Gastrocnemius medialis (tissue), 4 donors: ENCODE measurements at regions not wholly inside any gene's neighbourhood (a gene's known extent, or its start where the extent isn't known, plus 50 kb on each side); places are given as distances from the start of the nearest gene placed in this dataset.

ENCODE experiments used
- POLR2A ChIP-seq, 2 donors: fragments of 450-650 bp; IDR thresholded peaks; one replicate each; pipeline ENCODE4 v1.6.1; 2017; ENCODE audit warnings: antibody characterized with exemption in 2 of 2, mild to moderate bottlenecking in 2 of 2, moderate library complexity in 2 of 2
- TF ChIP-seq, protein P1 (sequence below), 5 experiments: fragments of 450-650 bp in 3 of 5; fragments of 200-600 bp in 2 of 5; sonication (generic) in 2 of 5; IDR thresholded peaks in 4 of 5; conservative IDR thresholded peaks in 1 of 5; 1 replicate in 4 of 5; 2 replicates in 1 of 5; pipeline ENCODE4 v1.5.1; 2016 to 2019; ENCODE audit warnings: antibody characterized with exemption in 5 of 5, mild to moderate bottlenecking in 3 of 5, moderate library complexity in 3 of 5

DNA sequence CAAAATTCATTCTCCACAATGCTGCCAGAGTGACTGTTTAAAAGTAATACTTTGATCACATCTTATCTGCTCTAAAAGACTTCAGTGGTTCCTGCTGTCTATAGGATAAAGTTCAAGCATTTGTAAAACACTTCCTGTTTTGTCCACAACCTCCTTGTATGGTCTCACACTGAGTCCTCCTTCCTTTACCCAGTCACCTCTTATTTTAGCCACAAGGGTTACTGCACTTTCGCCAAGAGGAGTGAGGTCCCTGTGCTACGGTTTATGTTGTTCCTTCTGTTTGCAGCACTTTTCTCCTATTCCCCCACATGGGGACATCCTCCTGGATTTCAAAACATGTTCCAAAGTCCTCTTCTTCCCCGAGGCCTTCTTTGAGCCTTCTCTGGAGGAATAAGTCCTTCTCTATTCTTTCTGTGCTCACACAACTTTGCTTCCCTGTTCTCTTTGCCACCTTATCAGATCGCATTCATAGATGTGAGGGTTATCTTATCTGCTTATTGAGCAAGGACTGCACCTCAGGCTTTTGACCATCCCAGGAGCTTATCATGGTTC lies 112.2 kb upstream of the NABP1 start:
- no peak for TF ChIP-seq POLR2A (IDR thresholded peaks at IDR 0.05)
- TF ChIP-seq, protein P1, sequence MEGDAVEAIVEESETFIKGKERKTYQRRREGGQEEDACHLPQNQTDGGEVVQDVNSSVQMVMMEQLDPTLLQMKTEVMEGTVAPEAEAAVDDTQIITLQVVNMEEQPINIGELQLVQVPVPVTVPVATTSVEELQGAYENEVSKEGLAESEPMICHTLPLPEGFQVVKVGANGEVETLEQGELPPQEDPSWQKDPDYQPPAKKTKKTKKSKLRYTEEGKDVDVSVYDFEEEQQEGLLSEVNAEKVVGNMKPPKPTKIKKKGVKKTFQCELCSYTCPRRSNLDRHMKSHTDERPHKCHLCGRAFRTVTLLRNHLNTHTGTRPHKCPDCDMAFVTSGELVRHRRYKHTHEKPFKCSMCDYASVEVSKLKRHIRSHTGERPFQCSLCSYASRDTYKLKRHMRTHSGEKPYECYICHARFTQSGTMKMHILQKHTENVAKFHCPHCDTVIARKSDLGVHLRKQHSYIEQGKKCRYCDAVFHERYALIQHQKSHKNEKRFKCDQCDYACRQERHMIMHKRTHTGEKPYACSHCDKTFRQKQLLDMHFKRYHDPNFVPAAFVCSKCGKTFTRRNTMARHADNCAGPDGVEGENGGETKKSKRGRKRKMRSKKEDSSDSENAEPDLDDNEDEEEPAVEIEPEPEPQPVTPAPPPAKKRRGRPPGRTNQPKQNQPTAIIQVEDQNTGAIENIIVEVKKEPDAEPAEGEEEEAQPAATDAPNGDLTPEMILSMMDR (IDR thresholded peaks at IDR 0.05 in 4 of 5, conservative IDR thresholded peaks at IDR 0.05 in 1 of 5): no peak
